K562 (cell line): ENCODE measurements at regions not wholly inside any gene's neighbourhood (a gene's known extent, or its start where the extent isn't known, plus 50 kb on each side); places are given as distances from the start of the nearest gene placed in this dataset.

ENCODE experiments used
- ATAC-seq: fragments of 200-7000 bp; cut with Tn5 transposase; 3 replicates; pipeline ENCODE4 v1.9.1; 2020; ENCODE audit warnings: moderate library complexity
- BruUV-seq: library from RNA; stranded (reverse); fragments of 400-500 nt; replicated peaks from 2 replicates; lab custom pipeline; 2021; lab: Mats Ljungman, UMichigan
- CTCF ChIA-PET: fragments of 300-600 bp; formaldehyde crosslinking; extraction: SDS; loops from one replicate; lab custom pipeline; 2021; ENCODE audit warnings: low intra/inter-chr PET ratio; lab: Yijun Ruan, JAX
- POLR2A ChIA-PET: fragments of 300-600, 350-650 bp; sonication (Branson Sonifier 250); formaldehyde crosslinking; extraction: SDS; loops from one replicate; lab custom pipeline; 2021; ENCODE audit warnings: antibody characterized with exemption, inconsistent platforms; lab: Yijun Ruan, JAX
- DNase-seq, 4 experiments: peaks; one replicate each; pipeline versions ENCODE4 v3.0.0 to v3.0.0-alpha.2; 2011 to 2018; ENCODE audit warnings: low spot score in 3 of 4, mixed read lengths in 3 of 4; ENCODE audit errors: extremely low read depth in 1 of 4
- FAIRE-seq: peaks from 2 replicates; lab custom pipeline; 2011; peaks lifted over from hg19 to GRCh38; lab: Jason Lieb, UNC
- H2AFZ ChIP-seq: 2 replicates; pipeline ENCODE4 v1.6.0; 2011; ENCODE audit warnings: low read depth, low read length, control low read depth, inconsistent platforms
- H3K27ac ChIP-seq: fragments of 200-600 bp; 3 replicates; pipeline ENCODE4 v1.8.0; 2011; ENCODE audit warnings: low read depth, mild to moderate bottlenecking, control low read depth, inconsistent platforms, low read length, moderate library complexity, mixed read lengths; ENCODE audit errors: extremely low read depth
- H3K27me3 ChIP-seq, 2 experiments: fragments of 300-600 bp in 1 of 2; 2 replicates in 1 of 2; 3 replicates in 1 of 2; pipeline versions ENCODE4 v1.6.0 to v1.8.0; 2011; ENCODE audit warnings: inconsistent platforms in 2 of 2, low read length in 2 of 2, mild to moderate bottlenecking in 1 of 2, mixed read lengths in 1 of 2, moderate library complexity in 1 of 2; ENCODE audit not compliant: control insufficient read depth in 2 of 2, insufficient read depth in 2 of 2
- H3K36me3 ChIP-seq: fragments of 300-600 bp; 3 replicates; pipeline ENCODE4 v1.8.0; 2011; ENCODE audit warnings: mild to moderate bottlenecking, low read length, inconsistent platforms; ENCODE audit not compliant: control insufficient read depth, insufficient read depth
- H3K4me1 ChIP-seq, 2 experiments: fragments of 200-600 bp in 1 of 2; replicated peaks in 1 of 2; 2 replicates in 1 of 2; 3 replicates in 1 of 2; pipeline versions ENCODE4 v1.5.1 to v1.8.0; 2011; ENCODE audit warnings: inconsistent platforms in 2 of 2, low read length in 2 of 2, mild to moderate bottlenecking in 1 of 2, mixed read lengths in 1 of 2, moderate library complexity in 1 of 2; ENCODE audit not compliant: control insufficient read depth in 2 of 2, insufficient read depth in 2 of 2
- H3K4me2 ChIP-seq: 2 replicates; pipeline ENCODE4 v1.6.1; 2011; ENCODE audit warnings: low read length, control low read depth, inconsistent platforms, mixed read lengths; ENCODE audit not compliant: insufficient read depth
- H3K4me3 ChIP-seq: fragments of 200-600 bp; sonication (generic), shearing (Covaris generic); 2 replicates; pipeline ENCODE4 v1.5.1; 2016; ENCODE audit warnings: control low read depth, inconsistent platforms
- H3K79me2 ChIP-seq: fragments of 200-600 bp; 3 replicates; pipeline ENCODE4 v1.8.0; 2011; ENCODE audit warnings: low read length, inconsistent platforms; ENCODE audit not compliant: control insufficient read depth, insufficient read depth
- H3K9ac ChIP-seq, 2 experiments: 2 replicates each; pipeline versions ENCODE4 v1.6.0 to v1.6.1; 2011; ENCODE audit warnings: low read depth in 2 of 2, low read length in 2 of 2, control low read depth in 1 of 2, inconsistent platforms in 1 of 2, mild to moderate bottlenecking in 1 of 2, mixed read lengths in 1 of 2; ENCODE audit not compliant: insufficient read depth in 1 of 2
- H3K9me1 ChIP-seq: one replicate; pipeline ENCODE4 v1.6.0; 2011; ENCODE audit warnings: inconsistent platforms, mild to moderate bottlenecking, low read length, moderate library complexity; ENCODE audit not compliant: control insufficient read depth, insufficient read depth
- H3K9me3 ChIP-seq: replicated peaks from 2 replicates; pipeline ENCODE4 v1.5.1; 2011; ENCODE audit warnings: low read depth, low read length, inconsistent platforms; ENCODE audit not compliant: control insufficient read depth, insufficient read depth
- H4K20me1 ChIP-seq: replicated peaks from 2 replicates; pipeline ENCODE4 v1.6.1; 2011; ENCODE audit warnings: low read length, inconsistent platforms, mixed read lengths; ENCODE audit not compliant: control insufficient read depth, insufficient read depth
- ATF7 ChIP-seq: fragments of 450-650 bp; IDR thresholded peaks from 2 replicates; pipeline ENCODE4 v1.7.1; 2014; ENCODE audit warnings: mild to moderate bottlenecking, moderate library complexity
- ETV6 ChIP-seq, 3 experiments: fragments of 150-350 bp in 1 of 3; sonication (generic) in 1 of 3; formaldehyde crosslinking in 1 of 3; IDR thresholded peaks; 2 replicates each; pipeline versions ENCODE4 v1.6.1 to v1.8.0; 2014 to 2022; ENCODE audit warnings: borderline replicate concordance in 2 of 3, low read depth in 2 of 3, antibody characterized with exemption in 1 of 3, low read length in 1 of 3, mild to moderate bottlenecking in 1 of 3, missing genetic modification reagents in 1 of 3
- MCM5 ChIP-seq: fragments of 450-650 bp; IDR thresholded peaks from 2 replicates; pipeline ENCODE4 v1.6.1; 2016; ENCODE audit warnings: low read depth
- NCOA4 ChIP-seq: fragments of 450-650 bp; IDR thresholded peaks from 2 replicates; pipeline ENCODE4 v1.6.1; 2018; ENCODE audit warnings: mild to moderate bottlenecking; ENCODE audit not compliant: partially characterized antibody
- PCBP2 ChIP-seq: fragments of 200-400 bp; formaldehyde crosslinking; IDR thresholded peaks from 2 replicates; pipeline ENCODE4 v1.6.1; 2018; ENCODE audit warnings: low read length, low read depth, mild to moderate bottlenecking, moderate library complexity; ENCODE audit not compliant: poor library complexity, severe bottlenecking
- ZBTB43 ChIP-seq: sonication (generic); formaldehyde crosslinking; IDR thresholded peaks from 2 replicates; pipeline ENCODE4 v1.8.0; 2023; ENCODE audit warnings: mild to moderate bottlenecking, missing genetic modification reagents
- ZNF133 ChIP-seq: fragments of 250-450 bp; sonication (Bioruptor Pico); IDR thresholded peaks from 2 replicates; pipeline ENCODE4 v1.4.0; 2020; ENCODE audit warnings: mild to moderate bottlenecking
- WGBS: fragments of 100-300 bp; shearing (Covaris generic); methylation state at CpG from one replicate; pipeline ENCODE4 v1.1.6; 2016; ENCODE audit warnings: low coverage, mixed read lengths; ENCODE audit not compliant: insufficient coverage; ENCODE audit errors: missing lambda C conversion rate; 5-methylcytosine and 5-hydroxymethylcytosine counted together
- in situ Hi-C: fragments of 300-500 bp; cut with MboI; formaldehyde crosslinking; loops from 4 replicates; pipeline ENCODE4 v1.15.0; 2018; ENCODE audit warnings: inconsistent platforms, mixed read lengths
- intact Hi-C: fragments of 100-400 bp; cut with micrococcal nuclease; formaldehyde crosslinking; loops from 2 replicates; pipeline ENCODE4 v1.14.2; 2022
- TF ChIP-seq, protein P1 (sequence below): sonication (generic); formaldehyde crosslinking; IDR thresholded peaks from 2 replicates; pipeline ENCODE4 v1.8.0; 2023; ENCODE audit warnings: missing genetic modification reagents, mild to moderate bottlenecking, borderline replicate concordance
- TF ChIP-seq, protein P2 (sequence below): fragments of 250-450 bp; sonication (Bioruptor Pico); IDR thresholded peaks from 2 replicates; pipeline ENCODE4 v1.4.0; 2020; ENCODE audit warnings: mild to moderate bottlenecking
- TF ChIP-seq, protein P3 (sequence below): fragments of 200-400 bp; formaldehyde crosslinking; IDR thresholded peaks from 2 replicates; pipeline ENCODE4 v1.6.1; 2017; ENCODE audit warnings: mild to moderate bottlenecking, low read depth, low read length, moderate library complexity

GRCh38 chr5:52204310-52204709 lies 583.4 kb upstream of the ITGA1 start:
- CTCF ChIA-PET: no interaction called here
- Histone ChIP-seq H3K9ac (no peak overlapping the region), H3K4me3 (no peak overlapping the region), H3K9me1 (no peaks in the 10 kb centered on the region), H3K27ac (no peak overlapping the region), H4K20me1 (no peaks in the 10 kb centered on the region), H3K4me1 (no peaks in the 10 kb centered on the region), H3K4me2 (no peak overlapping the region), H2AFZ (no peak overlapping the region), H3K27me3 (no peaks in the 10 kb centered on the region), H3K79me2 (no peaks in the 10 kb centered on the region), H3K9me3 (no peaks in the 10 kb centered on the region), H3K36me3 (no peaks in the 10 kb centered on the region)
- POLR2A ChIA-PET: no interaction called here
- no TSS peak for BruUV-seq
- in situ Hi-C loops: no loop called here
- DNase-seq (no peak), ATAC-seq (no peak), FAIRE-seq (no peak)
- WGBS: 4% methylated on average over 3 of the region's 3 CpGs
- intact Hi-C loops: no loop called here
- TF ChIP-seq MCM5 (no peak), PCBP2 (no peak), ZBTB43 (CRISPR knock-in tag) (no peak), NCOA4 (no peak), ATF7 (no peak), ETV6 (IDR thresholded peaks at IDR 0.05; ENCODE audit: borderline replicate concordance in 1 of 2, low read depth in 2 of 2, low read length in 1 of 2) (no peak), ETV6 (CRISPR knock-in tag; IDR thresholded peaks at IDR 0.05; ENCODE audit: borderline replicate concordance) (no peak), ZNF133 (no peak)
- TF ChIP-seq, protein P1, sequence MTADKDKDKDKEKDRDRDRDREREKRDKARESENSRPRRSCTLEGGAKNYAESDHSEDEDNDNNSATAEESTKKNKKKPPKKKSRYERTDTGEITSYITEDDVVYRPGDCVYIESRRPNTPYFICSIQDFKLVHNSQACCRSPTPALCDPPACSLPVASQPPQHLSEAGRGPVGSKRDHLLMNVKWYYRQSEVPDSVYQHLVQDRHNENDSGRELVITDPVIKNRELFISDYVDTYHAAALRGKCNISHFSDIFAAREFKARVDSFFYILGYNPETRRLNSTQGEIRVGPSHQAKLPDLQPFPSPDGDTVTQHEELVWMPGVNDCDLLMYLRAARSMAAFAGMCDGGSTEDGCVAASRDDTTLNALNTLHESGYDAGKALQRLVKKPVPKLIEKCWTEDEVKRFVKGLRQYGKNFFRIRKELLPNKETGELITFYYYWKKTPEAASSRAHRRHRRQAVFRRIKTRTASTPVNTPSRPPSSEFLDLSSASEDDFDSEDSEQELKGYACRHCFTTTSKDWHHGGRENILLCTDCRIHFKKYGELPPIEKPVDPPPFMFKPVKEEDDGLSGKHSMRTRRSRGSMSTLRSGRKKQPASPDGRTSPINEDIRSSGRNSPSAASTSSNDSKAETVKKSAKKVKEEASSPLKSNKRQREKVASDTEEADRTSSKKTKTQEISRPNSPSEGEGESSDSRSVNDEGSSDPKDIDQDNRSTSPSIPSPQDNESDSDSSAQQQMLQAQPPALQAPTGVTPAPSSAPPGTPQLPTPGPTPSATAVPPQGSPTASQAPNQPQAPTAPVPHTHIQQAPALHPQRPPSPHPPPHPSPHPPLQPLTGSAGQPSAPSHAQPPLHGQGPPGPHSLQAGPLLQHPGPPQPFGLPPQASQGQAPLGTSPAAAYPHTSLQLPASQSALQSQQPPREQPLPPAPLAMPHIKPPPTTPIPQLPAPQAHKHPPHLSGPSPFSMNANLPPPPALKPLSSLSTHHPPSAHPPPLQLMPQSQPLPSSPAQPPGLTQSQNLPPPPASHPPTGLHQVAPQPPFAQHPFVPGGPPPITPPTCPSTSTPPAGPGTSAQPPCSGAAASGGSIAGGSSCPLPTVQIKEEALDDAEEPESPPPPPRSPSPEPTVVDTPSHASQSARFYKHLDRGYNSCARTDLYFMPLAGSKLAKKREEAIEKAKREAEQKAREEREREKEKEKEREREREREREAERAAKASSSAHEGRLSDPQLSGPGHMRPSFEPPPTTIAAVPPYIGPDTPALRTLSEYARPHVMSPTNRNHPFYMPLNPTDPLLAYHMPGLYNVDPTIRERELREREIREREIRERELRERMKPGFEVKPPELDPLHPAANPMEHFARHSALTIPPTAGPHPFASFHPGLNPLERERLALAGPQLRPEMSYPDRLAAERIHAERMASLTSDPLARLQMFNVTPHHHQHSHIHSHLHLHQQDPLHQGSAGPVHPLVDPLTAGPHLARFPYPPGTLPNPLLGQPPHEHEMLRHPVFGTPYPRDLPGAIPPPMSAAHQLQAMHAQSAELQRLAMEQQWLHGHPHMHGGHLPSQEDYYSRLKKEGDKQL: no peak
- TF ChIP-seq, protein P2, sequence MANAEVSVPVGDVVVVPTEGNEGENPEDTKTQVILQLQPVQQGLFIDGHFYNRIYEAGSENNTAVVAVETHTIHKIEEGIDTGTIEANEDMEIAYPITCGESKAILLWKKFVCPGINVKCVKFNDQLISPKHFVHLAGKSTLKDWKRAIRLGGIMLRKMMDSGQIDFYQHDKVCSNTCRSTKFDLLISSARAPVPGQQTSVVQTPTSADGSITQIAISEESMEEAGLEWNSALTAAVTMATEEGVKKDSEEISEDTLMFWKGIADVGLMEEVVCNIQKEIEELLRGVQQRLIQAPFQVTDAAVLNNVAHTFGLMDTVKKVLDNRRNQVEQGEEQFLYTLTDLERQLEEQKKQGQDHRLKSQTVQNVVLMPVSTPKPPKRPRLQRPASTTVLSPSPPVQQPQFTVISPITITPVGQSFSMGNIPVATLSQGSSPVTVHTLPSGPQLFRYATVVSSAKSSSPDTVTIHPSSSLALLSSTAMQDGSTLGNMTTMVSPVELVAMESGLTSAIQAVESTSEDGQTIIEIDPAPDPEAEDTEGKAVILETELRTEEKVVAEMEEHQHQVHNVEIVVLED (CRISPR knock-in tag): no peak
- TF ChIP-seq, protein P3, sequence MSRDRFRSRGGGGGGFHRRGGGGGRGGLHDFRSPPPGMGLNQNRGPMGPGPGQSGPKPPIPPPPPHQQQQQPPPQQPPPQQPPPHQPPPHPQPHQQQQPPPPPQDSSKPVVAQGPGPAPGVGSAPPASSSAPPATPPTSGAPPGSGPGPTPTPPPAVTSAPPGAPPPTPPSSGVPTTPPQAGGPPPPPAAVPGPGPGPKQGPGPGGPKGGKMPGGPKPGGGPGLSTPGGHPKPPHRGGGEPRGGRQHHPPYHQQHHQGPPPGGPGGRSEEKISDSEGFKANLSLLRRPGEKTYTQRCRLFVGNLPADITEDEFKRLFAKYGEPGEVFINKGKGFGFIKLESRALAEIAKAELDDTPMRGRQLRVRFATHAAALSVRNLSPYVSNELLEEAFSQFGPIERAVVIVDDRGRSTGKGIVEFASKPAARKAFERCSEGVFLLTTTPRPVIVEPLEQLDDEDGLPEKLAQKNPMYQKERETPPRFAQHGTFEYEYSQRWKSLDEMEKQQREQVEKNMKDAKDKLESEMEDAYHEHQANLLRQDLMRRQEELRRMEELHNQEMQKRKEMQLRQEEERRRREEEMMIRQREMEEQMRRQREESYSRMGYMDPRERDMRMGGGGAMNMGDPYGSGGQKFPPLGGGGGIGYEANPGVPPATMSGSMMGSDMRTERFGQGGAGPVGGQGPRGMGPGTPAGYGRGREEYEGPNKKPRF: no peak
